ENCODE measurements at regions not wholly inside any gene's neighbourhood (a gene's known extent, or its start where the extent isn't known, plus 50 kb on each side); places are given as distances from the start of the nearest gene placed in this dataset.

DNA sequence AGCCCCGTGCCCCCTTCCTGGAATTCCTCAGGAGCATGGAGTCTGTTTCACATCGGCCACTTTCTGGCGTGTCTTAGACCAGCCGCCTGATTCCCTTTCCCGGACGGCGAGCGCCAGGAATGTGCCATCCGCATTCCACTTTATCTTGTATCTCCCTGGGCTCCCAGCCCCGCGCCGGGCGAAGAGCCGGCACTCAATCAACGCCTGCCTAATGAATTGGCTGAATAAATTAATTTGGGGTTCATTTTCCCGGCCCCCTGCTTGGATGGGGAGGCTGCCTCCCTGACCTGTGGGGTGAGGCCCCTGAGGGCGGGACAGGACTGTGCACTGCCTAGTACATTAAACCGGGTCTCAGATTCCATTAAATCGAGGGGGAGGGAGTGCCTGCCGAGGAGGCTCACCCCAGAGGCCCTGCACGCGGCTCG lies 282.3 kb upstream of the TNRC6C start:
- Mint-ChIP-seq H3K27ac (no peak overlapping the region), H3K36me3 (no peaks in the 10 kb centered on the region), H3K9me3 (no peaks in the 10 kb centered on the region), H3K4me1 (ENCODE audit: unreplicated experiment) (peaks cover 18% of the 10 kb centered on the region), H3K27me3 (peaks cover 54% of the 10 kb centered on the region), H3K4me3 (no peak overlapping the region)
- no peak for TF ChIP-seq CTCF (conservative IDR thresholded peaks at IDR 0.05)
- DNase-seq (ENCODE audit: extremely low spot score, unreplicated experiment): no peak

DNA sequence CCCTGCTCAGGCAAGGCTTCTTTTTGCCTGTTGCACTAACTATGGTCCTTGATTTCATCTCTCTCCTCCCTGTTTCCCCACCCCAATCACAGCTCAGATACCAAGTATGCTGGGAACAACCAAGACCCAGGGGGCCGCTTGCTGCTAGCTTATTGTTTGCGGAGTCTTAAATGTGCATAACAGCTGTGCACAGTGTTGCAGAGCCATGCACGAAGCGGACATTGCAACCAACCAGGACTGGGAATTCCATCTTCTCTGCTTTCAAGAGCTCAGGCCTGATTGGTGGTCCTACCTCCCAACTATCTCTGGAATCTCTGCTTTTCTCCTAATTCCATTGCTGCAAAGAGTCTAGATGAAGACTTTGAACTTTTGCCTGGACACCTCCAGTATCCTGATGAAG lies 281.3 kb upstream of the TNRC6C start:
- Mint-ChIP-seq H3K36me3 (no peaks in the 10 kb centered on the region), H3K27me3 (peaks cover 54% of the 10 kb centered on the region), H3K4me3 (no peak overlapping the region), H3K27ac (no peak overlapping the region), H3K9me3 (no peaks in the 10 kb centered on the region), H3K4me1 (ENCODE audit: unreplicated experiment) (peaks cover 18% of the 10 kb centered on the region)
- no peak for DNase-seq (ENCODE audit: extremely low spot score, unreplicated experiment)
- no peak for TF ChIP-seq CTCF (conservative IDR thresholded peaks at IDR 0.05)

DNA sequence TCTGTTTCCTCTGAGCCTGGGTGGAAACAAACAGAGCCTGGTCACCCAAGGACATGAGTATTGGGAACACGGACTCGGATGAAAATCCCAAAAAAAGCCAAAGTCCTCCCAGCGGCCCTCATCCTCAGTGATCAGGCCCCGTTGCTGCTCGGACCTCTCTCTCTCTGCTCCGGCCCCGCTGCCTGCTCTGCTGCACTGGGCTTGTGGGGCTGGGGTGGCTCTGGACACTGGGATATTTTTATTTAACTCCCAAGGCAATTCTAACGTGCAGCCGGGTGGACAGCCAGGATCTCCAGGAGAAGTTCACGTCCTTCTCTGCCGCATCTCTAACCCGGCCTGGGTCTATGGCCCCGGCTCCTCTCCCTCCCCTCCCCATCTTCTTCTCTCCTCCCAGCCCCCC lies 280.9 kb upstream of the TNRC6C start:
- no peak overlapping the region for H3K4me3 Mint-ChIP-seq
- peaks cover 54% of the 10 kb centered on the region for H3K27me3 Mint-ChIP-seq
- no peaks in the 10 kb centered on the region for H3K9me3 Mint-ChIP-seq
- no peak overlapping the region for H3K27ac Mint-ChIP-seq
- H3K36me3 Mint-ChIP-seq: no peaks in the 10 kb centered on the region
- peaks cover 18% of the 10 kb centered on the region for H3K4me1 Mint-ChIP-seq (ENCODE audit: unreplicated experiment)
- DNase-seq (ENCODE audit: extremely low spot score, unreplicated experiment): no peak
- no peak for TF ChIP-seq CTCF (conservative IDR thresholded peaks at IDR 0.05)

DNA sequence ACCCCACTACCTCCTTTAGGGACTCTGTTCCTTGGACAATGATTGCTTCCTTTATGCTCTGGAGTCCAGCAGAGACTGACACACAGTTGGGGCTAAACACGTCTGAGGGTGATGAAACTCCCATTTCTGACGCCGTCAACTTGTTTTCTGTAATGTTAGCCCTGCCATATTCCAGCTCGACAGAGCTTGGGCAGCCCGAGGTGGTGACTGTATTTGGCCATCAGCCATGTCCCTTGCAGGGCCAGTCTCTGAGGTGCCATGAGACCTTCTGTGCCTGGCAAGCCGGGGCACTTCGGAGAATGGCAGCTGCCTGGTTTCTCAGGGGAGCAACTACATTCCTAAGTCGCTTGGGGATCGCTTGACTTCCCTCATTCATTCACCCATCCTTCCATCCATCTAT lies 278.9 kb upstream of the TNRC6C start:
- no peaks in the 10 kb centered on the region for H3K9me3 Mint-ChIP-seq
- peaks cover 18% of the 10 kb centered on the region for H3K4me1 Mint-ChIP-seq (ENCODE audit: unreplicated experiment)
- peaks cover 50% of the 10 kb centered on the region for H3K27me3 Mint-ChIP-seq
- no peak overlapping the region for H3K27ac Mint-ChIP-seq
- TF ChIP-seq CTCF (conservative IDR thresholded peaks at IDR 0.05): no peak
- no peak overlapping the region for H3K4me3 Mint-ChIP-seq
- no peaks in the 10 kb centered on the region for H3K36me3 Mint-ChIP-seq
- DNase-seq (ENCODE audit: extremely low spot score, unreplicated experiment): no peak

GRCh38 chr17:77681861-77682260 lies 276.6 kb upstream of the TNRC6C start:
- no peaks in the 10 kb centered on the region for H3K36me3 Mint-ChIP-seq
- DNase-seq (ENCODE audit: extremely low spot score, unreplicated experiment): no peak

More at GRCh38 chr17:77681861-77682260, 276.6 kb upstream of the TNRC6C start:
- Mint-ChIP-seq H3K27ac (no peak overlapping the region), H3K9me3 (no peaks in the 10 kb centered on the region), H3K4me3 (no peak overlapping the region), H3K4me1 (ENCODE audit: unreplicated experiment) (peaks cover 7% of the 10 kb centered on the region), H3K27me3 (peaks cover 45% of the 10 kb centered on the region)
- no peak for TF ChIP-seq CTCF (conservative IDR thresholded peaks at IDR 0.05)
